ENCODE measurements at regions not wholly inside any gene's neighbourhood (a gene's known extent, or its start where the extent isn't known, plus 50 kb on each side); places are given as distances from the start of the nearest gene placed in this dataset.

- no peak for DNase-seq
Observed at GRCh38 chr2:142217804-142218203, 87.0 kb upstream of the LRP1B start.

GRCh38 chr2:142200062-142200461 lies 69.2 kb upstream of the LRP1B start:
- DNase-seq = no peak

DNA sequence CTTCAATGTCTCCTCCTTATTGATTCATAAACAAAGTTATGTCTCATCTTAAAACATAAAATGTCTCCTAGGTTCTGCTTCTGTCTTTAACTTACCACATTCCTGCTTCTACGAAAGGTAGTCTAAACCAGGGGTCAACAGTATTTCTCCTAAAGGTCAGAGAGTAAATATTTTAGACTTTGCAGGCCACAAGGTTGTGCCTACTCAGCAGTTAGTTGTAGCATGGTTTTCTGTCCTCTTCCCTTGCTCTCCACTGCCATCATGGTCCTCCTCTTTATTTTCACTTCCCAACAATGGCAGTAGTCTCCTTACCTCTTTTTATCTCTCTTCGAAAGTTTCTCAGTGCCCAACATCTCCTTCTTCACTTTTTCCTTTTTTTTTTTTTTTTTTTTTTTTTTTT lies 68.3 kb upstream of the LRP1B start:
- DNase-seq = no peak

DNA sequence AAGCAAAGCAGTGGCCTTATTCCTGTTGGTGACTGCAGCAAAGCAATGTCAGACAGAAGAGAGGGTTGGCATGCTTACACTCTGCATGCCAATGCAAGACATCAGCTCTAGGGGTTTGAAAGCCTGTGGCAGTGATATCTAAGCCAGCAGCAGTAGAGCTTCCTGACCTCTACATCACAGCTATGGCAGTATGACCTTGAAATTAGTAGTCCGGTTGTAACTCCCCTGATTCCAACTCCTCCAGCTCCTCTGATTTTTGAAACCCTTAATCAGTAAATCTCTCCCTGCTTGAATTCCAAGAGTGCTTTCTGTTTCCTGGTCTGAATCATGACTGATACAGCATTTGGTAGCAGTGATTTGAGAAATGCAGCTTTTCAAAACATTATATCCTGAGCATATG lies 60.0 kb upstream of the LRP1B start:
- DNase-seq = no peak

GRCh38 chr2:142189501-142189900 lies 58.7 kb upstream of the LRP1B start:
- DNase-seq = no peak

DNA sequence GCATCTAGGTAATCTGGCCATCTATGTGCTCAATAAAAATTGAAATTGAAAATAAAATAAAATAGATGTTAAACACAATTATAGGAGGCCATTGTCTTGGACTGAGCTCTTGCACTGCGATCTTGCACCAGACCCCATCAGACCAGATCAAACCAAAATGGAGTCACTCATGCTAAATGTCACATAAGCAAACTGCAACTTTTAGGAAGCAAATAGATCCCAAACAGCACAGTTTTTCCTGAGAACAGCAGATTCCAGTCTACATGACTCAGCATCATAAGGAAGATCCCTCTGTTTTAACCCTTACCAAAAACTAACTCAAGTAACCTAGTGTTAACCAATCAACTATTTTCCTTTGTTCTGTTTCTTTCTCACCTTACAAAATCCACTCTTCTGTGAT lies 57.7 kb upstream of the LRP1B start:
- DNase-seq = no peak

DNA sequence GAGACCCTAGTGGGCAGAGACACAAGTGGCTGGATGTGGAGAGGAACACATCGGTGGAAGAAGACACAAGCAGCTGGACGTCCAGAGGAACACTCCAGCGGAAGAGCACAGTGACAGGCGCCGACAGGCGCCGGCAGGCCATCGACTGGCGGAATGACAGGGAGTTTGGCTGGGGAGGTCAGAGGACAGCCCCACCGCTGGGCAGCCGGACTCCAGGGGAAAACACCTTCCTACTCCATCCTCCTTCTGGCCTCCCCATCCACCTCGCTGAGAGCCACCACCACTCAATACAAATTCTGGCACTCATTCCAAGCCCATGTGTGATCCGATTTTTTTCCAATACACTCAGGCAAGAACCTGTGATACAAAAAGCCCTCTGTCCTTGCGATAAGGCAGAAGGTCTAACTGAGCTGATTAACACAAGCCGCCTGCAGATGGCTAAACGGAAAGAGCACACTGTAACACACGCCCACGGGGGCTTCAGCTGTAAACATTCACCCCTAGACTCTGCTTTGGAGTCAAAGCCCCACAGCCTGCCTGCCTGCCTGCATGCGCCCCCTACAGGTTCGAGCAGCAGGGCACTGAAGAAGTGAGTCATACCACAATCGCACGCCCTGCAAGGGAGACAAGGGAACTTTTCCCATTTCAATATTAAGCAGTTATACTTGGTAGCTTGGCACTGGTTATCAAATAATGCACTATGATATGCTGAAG lies 50.2 kb upstream of the LRP1B start:
- DNase-seq = no peak

Data from NCI-H2081 (cell line).